ENCODE measurements at regions not wholly inside any gene's neighbourhood (a gene's known extent, or its start where the extent isn't known, plus 50 kb on each side); places are given as distances from the start of the nearest gene placed in this dataset.
A peak's percentile ranks its signal among the peaks of the same experiment; 100 is the strongest.

DNA sequence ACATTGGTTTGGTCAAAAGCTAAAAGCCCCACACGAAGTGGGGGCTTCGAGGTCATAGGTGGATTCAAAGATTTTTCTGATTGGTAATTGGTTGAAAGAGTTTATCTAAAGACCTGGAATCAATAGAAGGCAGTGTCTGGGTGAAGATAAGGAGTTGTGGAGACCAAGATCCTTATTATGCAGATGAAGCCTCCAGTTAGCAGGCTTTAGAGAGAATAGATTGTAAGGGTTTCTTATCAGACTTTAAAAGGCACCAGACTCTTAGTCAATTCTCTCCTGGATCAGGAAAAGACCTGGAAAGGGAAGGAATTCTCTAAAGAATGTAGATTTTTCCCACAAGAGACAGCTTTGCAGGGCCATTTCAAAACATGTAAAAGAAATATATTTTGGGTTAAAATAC is 260.2 kb downstream of the PHF14 start:
- DNase-seq: no peak
- intact Hi-C loops (cut with DNase I; ENCODE audit: low total_unique reads): no loop called here
- no peak overlapping the region for H3K27ac ChIP-seq
- no peak for TF ChIP-seq POLR2A (IDR thresholded peaks at IDR 0.05)
- TF ChIP-seq, protein P1, sequence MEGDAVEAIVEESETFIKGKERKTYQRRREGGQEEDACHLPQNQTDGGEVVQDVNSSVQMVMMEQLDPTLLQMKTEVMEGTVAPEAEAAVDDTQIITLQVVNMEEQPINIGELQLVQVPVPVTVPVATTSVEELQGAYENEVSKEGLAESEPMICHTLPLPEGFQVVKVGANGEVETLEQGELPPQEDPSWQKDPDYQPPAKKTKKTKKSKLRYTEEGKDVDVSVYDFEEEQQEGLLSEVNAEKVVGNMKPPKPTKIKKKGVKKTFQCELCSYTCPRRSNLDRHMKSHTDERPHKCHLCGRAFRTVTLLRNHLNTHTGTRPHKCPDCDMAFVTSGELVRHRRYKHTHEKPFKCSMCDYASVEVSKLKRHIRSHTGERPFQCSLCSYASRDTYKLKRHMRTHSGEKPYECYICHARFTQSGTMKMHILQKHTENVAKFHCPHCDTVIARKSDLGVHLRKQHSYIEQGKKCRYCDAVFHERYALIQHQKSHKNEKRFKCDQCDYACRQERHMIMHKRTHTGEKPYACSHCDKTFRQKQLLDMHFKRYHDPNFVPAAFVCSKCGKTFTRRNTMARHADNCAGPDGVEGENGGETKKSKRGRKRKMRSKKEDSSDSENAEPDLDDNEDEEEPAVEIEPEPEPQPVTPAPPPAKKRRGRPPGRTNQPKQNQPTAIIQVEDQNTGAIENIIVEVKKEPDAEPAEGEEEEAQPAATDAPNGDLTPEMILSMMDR (IDR thresholded peaks at IDR 0.05 in 4 of 5, conservative IDR thresholded peaks at IDR 0.05 in 1 of 5): no peak
- no peak for ATAC-seq
- no peaks in the 10 kb centered on the region for H3K9me3 ChIP-seq
- no peak overlapping the region for H3K4me3 ChIP-seq
- no peaks in the 10 kb centered on the region for H3K36me3 ChIP-seq
- in situ Hi-C loops (cut with MboI; ENCODE audit: low sequenced_read_pairs in 4 of 4): no loop called here
- no peaks in the 10 kb centered on the region for H3K27me3 ChIP-seq
- peaks cover 0 to 8% of the 10 kb centered on the region in 2 donors for H3K4me1 ChIP-seq

- in situ Hi-C loops (cut with MboI; ENCODE audit: low sequenced_read_pairs in 4 of 4): no loop called here
Measured at GRCh38 chr7:11235491-11235890, 261.8 kb downstream of the PHF14 start.

GRCh38 chr7:11236680-11237079 is 263.0 kb downstream of the PHF14 start:
- ATAC-seq (no peak), DNase-seq (no peak)
- H3K9me3 ChIP-seq: no peaks in the 10 kb centered on the region
- H3K27ac ChIP-seq: no peak overlapping the region
- no peaks in the 10 kb centered on the region for H3K36me3 ChIP-seq
- TF ChIP-seq, protein P1 (IDR thresholded peaks at IDR 0.05 in 4 of 5, conservative IDR thresholded peaks at IDR 0.05 in 1 of 5): no peak
- TF ChIP-seq POLR2A (IDR thresholded peaks at IDR 0.05): no peak
- H3K4me3 ChIP-seq: no peak overlapping the region
- H3K4me1 ChIP-seq: no peaks in the 10 kb centered on the region
- in situ Hi-C loops (cut with MboI; ENCODE audit: low sequenced_read_pairs in 4 of 4) (no loop called here), intact Hi-C loops (cut with DNase I; ENCODE audit: low total_unique reads) (no loop called here)
- H3K27me3 ChIP-seq: no peaks in the 10 kb centered on the region

More at GRCh38 chr7:11235491-11235890, 261.8 kb downstream of the PHF14 start:
- Histone ChIP-seq H3K4me1 (peaks cover 0 to 1% of the 10 kb centered on the region in 2 donors), H3K4me3 (no peak overlapping the region), H3K27ac (no peak overlapping the region), H3K36me3 (no peaks in the 10 kb centered on the region), H3K27me3 (no peaks in the 10 kb centered on the region), H3K9me3 (no peaks in the 10 kb centered on the region)
- no peak for ATAC-seq
- intact Hi-C loops (cut with DNase I; ENCODE audit: low total_unique reads): no loop called here
- TF ChIP-seq, protein P1 (IDR thresholded peaks at IDR 0.05 in 4 of 5, conservative IDR thresholded peaks at IDR 0.05 in 1 of 5): no peak
- TF ChIP-seq POLR2A (IDR thresholded peaks at IDR 0.05): no peak
- DNase-seq: no peak

DNA sequence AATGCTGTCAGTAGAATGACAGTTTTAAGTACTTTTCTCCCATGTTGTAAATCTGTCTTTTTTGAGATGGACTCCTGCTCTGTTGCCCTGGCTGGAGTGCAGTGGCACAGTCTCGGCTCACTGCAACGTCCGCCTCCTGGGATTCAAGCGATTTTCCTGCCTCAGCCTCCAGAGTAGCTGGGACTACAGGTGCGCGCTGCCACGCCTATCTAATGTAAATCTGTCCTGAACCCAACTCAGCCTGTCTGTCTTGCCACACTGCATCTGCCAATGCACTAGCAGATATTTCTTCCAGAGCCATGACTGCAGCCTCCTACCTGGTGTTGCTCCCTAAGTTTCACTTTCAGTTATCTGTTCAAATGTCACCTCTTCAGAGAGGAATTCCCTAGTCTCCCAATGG is 264.1 kb downstream of the PHF14 start:
- intact Hi-C loops (cut with DNase I; ENCODE audit: low total_unique reads) (no loop called here), in situ Hi-C loops (cut with MboI; ENCODE audit: low sequenced_read_pairs in 4 of 4) (no loop called here)
- no peaks in the 10 kb centered on the region for H3K36me3 ChIP-seq
- no peak overlapping the region for H3K27ac ChIP-seq
- peak overlapping the region in 3 of 4 donors; percentile 4 to 23 (median 21) for H3K4me3 ChIP-seq
- H3K9me3 ChIP-seq: no peaks in the 10 kb centered on the region
- TF ChIP-seq, protein P1 (IDR thresholded peaks at IDR 0.05 in 4 of 5, conservative IDR thresholded peaks at IDR 0.05 in 1 of 5): no peak
- no peak for TF ChIP-seq POLR2A (IDR thresholded peaks at IDR 0.05)
- H3K27me3 ChIP-seq: no peaks in the 10 kb centered on the region
- no peaks in the 10 kb centered on the region for H3K4me1 ChIP-seq
- DNase-seq (no peak), ATAC-seq (no peak)

GRCh38 chr7:11239316-11239715 is 265.6 kb downstream of the PHF14 start:
- H3K4me1 ChIP-seq: no peaks in the 10 kb centered on the region
- DNase-seq (no peak), ATAC-seq (no peak)
- in situ Hi-C loops (cut with MboI; ENCODE audit: low sequenced_read_pairs in 4 of 4): no loop called here
- no peaks in the 10 kb centered on the region for H3K9me3 ChIP-seq
- H3K36me3 ChIP-seq: no peaks in the 10 kb centered on the region
- intact Hi-C loops (cut with DNase I; ENCODE audit: low total_unique reads): no loop called here
- H3K27me3 ChIP-seq: no peaks in the 10 kb centered on the region
- TF ChIP-seq, protein P1 (IDR thresholded peaks at IDR 0.05 in 4 of 5, conservative IDR thresholded peaks at IDR 0.05 in 1 of 5): no peak
- TF ChIP-seq POLR2A (IDR thresholded peaks at IDR 0.05): no peak
- H3K4me3 ChIP-seq: no peak overlapping the region
- H3K27ac ChIP-seq: no peak overlapping the region
